Prostate gland (tissue), 2 donors: ENCODE measurements at regions not wholly inside any gene's neighbourhood (a gene's known extent, or its start where the extent isn't known, plus 50 kb on each side); places are given as distances from the start of the nearest gene placed in this dataset.
"Not testable (repeated sequence)": the region's sequence is repeated elsewhere in the genome, so short reads cannot be mapped to it uniquely, and the experiment has no call there.

Experiments
- DNase-seq: peaks from one replicate; pipeline ENCODE4 v3.0.0-alpha.2; 2019; ENCODE audit warnings: low spot score
- H3K27ac ChIP-seq, 2 donors: fragments of 200-600 bp; sonication (generic); 2 replicates each; pipeline ENCODE4 v1.5.1; 2017 to 2019
- H3K27me3 ChIP-seq: fragments of 200-600 bp; sonication (generic); replicated peaks from 2 replicates; pipeline ENCODE4 v1.5.1; 2019; ENCODE audit not compliant: insufficient read depth
- H3K36me3 ChIP-seq, 2 donors: fragments of 200-600 bp; sonication (generic); 1 replicate in 1 of 2; 2 replicates in 1 of 2; pipeline versions ENCODE4 v1.5.1 to v1.8.1; 2017 to 2019
- H3K4me1 ChIP-seq: fragments of 200-600 bp; sonication (generic); replicated peaks from 2 replicates; pipeline ENCODE4 v1.5.1; 2019
- H3K4me3 ChIP-seq, 2 donors: fragments of 200-600 bp; sonication (generic); 2 replicates each; pipeline ENCODE4 v1.5.1; 2017 to 2019
- H3K9me3 ChIP-seq: fragments of 200-600 bp; sonication (generic); 2 replicates; pipeline ENCODE4 v1.5.1; 2017
- CTCF ChIP-seq, 4 experiments: fragments of 200-600 bp in 2 of 4; fragments of 450-650 bp in 2 of 4; sonication (generic) in 2 of 4; IDR thresholded peaks; 1 replicate in 3 of 4; 2 replicates in 1 of 4; pipeline ENCODE4 v1.5.1; 2016 to 2019; ENCODE audit warnings: antibody characterized with exemption in 4 of 4, mild to moderate bottlenecking in 2 of 4, moderate library complexity in 2 of 4
- POLR2A ChIP-seq: fragments of 450-650 bp; IDR thresholded peaks from one replicate; pipeline ENCODE4 v1.6.1; 2016; ENCODE audit warnings: antibody characterized with exemption, mild to moderate bottlenecking
- POLR2AphosphoS5 ChIP-seq: sonication (generic); formaldehyde crosslinking; IDR thresholded peaks from one replicate; pipeline ENCODE4 v1.6.1; 2017; ENCODE audit warnings: antibody characterized with exemption
- WGBS: methylation state at CpG from one replicate; pipeline ENCODE4 v1.1.5; 2018; 5-methylcytosine and 5-hydroxymethylcytosine counted together
- intact Hi-C: fragments of 100-400 bp; cut with DNase I; formaldehyde crosslinking; loops from one replicate; pipeline ENCODE4 v1.14.2; 2022

GRCh38 chrX:465418-466215 lies 78.9 kb upstream of the PPP2R3B start:
- Histone ChIP-seq H3K27me3 (no peaks in the 10 kb centered on the region), H3K27ac (no peak overlapping the region), H3K36me3 (no peaks in the 10 kb centered on the region), H3K4me1 (no peaks in the 10 kb centered on the region), H3K9me3 (no peaks in the 10 kb centered on the region), H3K4me3 (no peak overlapping the region)
- TF ChIP-seq POLR2AphosphoS5 = no peak
- TF ChIP-seq CTCF (IDR thresholded peaks at IDR 0.05) = no peak
- no peak for TF ChIP-seq POLR2A
- DNase-seq = no peak
- whole genome bisulfite sequencing = 79% methylated on average over 32 of the region's 32 CpGs
- intact Hi-C loops = no loop called here

- intact Hi-C loops, H3K9me3 ChIP-seq, H3K4me3 ChIP-seq, H3K36me3 ChIP-seq, H3K27me3 ChIP-seq, H3K4me1 ChIP-seq, DNase-seq, H3K27ac ChIP-seq: not testable (repeated sequence)
- WGBS = 90% methylated on average over 17 of the region's 17 CpGs
Observed at GRCh38 chrX:466836-467235, 80.1 kb upstream of the PPP2R3B start.

DNA sequence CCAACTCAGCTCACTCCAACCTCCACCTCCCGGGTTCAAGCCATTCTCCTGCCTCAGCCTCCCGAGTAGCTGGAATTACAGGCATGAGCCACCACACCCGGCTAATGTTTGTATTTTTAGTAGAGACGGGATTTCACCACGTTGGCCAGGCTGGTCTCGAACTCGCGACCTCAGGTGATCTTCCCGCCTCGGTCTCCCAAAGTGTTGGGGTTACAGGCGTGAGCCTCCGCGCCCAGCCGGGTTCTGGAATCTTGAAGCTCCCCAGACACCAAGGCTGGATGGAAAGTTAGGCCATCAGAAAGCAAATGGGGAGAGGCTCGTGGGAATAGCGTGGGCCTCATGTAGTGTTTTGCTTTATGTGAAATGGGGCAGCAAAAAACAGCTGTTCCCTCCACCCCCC lies 81.0 kb upstream of the PPP2R3B start:
- H3K4me1 ChIP-seq, H3K27ac ChIP-seq, H3K27me3 ChIP-seq, H3K36me3 ChIP-seq, intact Hi-C loops, H3K9me3 ChIP-seq, H3K4me3 ChIP-seq, DNase-seq: not testable (repeated sequence)
- WGBS = 95% methylated on average over 16 of the region's 16 CpGs

GRCh38 chrX:468979-469378 lies 82.3 kb upstream of the PPP2R3B start:
- no peaks in the 10 kb centered on the region for H3K9me3 ChIP-seq
- no peaks in the 10 kb centered on the region for H3K4me1 ChIP-seq
- 95% methylated on average over 9 of the region's 9 CpGs for WGBS
- no peaks in the 10 kb centered on the region for H3K36me3 ChIP-seq
- intact Hi-C loops = no loop called here
- no peak for DNase-seq
- no peak for TF ChIP-seq POLR2A
- H3K4me3 ChIP-seq = no peak overlapping the region
- no peaks in the 10 kb centered on the region for H3K27me3 ChIP-seq
- no peak overlapping the region for H3K27ac ChIP-seq

DNA sequence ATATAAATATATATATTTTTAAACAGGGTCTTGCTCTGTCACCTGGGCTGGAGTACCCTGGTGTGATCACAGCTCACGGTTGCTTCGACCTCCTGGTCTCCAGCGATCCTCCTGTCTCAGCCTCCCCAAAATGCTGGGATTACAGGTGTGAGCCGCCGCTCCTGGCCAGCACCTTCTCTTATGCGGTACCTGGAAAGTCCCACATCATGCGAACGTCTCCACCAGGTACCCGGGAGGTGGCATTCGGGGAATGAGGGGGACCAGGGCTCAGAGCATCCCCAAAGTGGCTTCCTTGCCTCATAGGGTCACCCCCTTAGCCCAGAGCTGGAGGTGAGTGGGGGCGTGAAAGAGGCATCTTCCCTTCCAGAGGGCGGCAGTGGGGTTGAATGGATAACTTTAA lies 84.0 kb upstream of the PPP2R3B start:
- intact Hi-C loops = no loop called here
- Histone ChIP-seq H3K36me3 (no peaks in the 10 kb centered on the region), H3K9me3 (no peaks in the 10 kb centered on the region), H3K27me3 (no peaks in the 10 kb centered on the region), H3K4me3 (no peak overlapping the region), H3K4me1 (no peaks in the 10 kb centered on the region), H3K27ac (no peak overlapping the region)
- no peak for TF ChIP-seq POLR2AphosphoS5
- TF ChIP-seq CTCF (IDR thresholded peaks at IDR 0.05) = no peak
- TF ChIP-seq POLR2A = no peak
- WGBS = 93% methylated on average over 12 of the region's 12 CpGs
- no peak for DNase-seq

DNA sequence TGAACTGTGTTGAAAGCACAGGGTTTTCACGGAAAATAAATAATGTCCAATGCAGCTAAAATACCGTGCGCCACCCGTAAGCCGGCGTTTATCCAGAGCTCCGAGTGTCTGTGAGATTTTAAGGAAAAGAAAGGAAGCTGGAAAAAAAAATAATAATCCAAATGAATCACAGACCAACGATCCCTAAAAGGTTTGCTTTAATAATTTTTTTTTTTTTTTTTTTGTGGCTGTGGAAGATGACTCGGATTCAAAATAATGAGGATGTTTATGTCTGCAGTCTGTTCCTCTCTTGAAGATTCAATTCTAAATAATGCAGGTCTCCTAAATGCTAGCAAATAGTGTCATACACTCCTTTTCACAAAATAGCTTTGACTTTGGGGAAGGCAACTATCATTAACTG lies 84.6 kb upstream of the PPP2R3B start:
- no peaks in the 10 kb centered on the region for H3K9me3 ChIP-seq
- H3K4me1 ChIP-seq = no peaks in the 10 kb centered on the region
- no peaks in the 10 kb centered on the region for H3K36me3 ChIP-seq
- no peak for DNase-seq
- TF ChIP-seq POLR2A (no peak), CTCF (IDR thresholded peaks at IDR 0.05) (no peak), POLR2AphosphoS5 (no peak)
- no peak overlapping the region for H3K27ac ChIP-seq
- intact Hi-C loops = no loop called here
- 75% methylated on average over 9 of the region's 9 CpGs for WGBS
- no peaks in the 10 kb centered on the region for H3K27me3 ChIP-seq
- no peak overlapping the region for H3K4me3 ChIP-seq

DNA sequence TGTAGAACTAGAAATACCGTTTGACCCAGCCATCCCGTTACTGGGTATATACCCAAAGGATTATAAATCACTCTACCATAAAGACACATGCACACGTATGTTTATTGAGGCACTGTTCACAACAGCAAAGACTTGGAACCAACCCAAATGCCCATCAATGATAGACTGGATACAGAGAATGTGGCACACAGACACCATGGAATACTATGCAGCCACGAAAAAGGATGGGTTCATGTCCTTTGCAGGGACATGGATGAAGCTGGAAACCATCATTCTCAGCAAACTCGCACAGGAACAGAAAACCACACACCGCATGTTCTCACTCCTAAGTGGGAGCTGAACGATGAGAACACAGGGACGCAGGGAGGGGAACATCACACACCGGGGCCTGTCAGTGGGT lies 85.6 kb upstream of the PPP2R3B start:
- H3K36me3 ChIP-seq, intact Hi-C loops, H3K4me3 ChIP-seq, H3K27ac ChIP-seq, DNase-seq, H3K27me3 ChIP-seq, H3K9me3 ChIP-seq, H3K4me1 ChIP-seq: not testable (repeated sequence)
- 92% methylated on average over 9 of the region's 9 CpGs for WGBS
